Gastroesophageal sphincter (tissue), 4 donors: ENCODE measurements at regions not wholly inside any gene's neighbourhood (a gene's known extent, or its start where the extent isn't known, plus 50 kb on each side); places are given as distances from the start of the nearest gene placed in this dataset.

ENCODE experiments used
- ATAC-seq: fragments of 150-250 bp; one replicate; pipeline ENCODE4 v1.9.1; 2016; ENCODE audit warnings: mild to moderate bottlenecking, moderate library complexity
- H3K27ac ChIP-seq, 4 donors: fragments of 200-600 bp; sonication (generic) in 3 of 4; 1 replicate in 3 of 4; 2 replicates in 1 of 4; pipeline ENCODE4 v1.5.1; 2016 to 2019
- H3K27me3 ChIP-seq: fragments of 200-600 bp; sonication (generic); one replicate; pipeline ENCODE4 v1.5.1; 2019
- H3K36me3 ChIP-seq, 2 donors: fragments of 200-600 bp; sonication (generic); one replicate each; pipeline ENCODE4 v1.5.1; 2019; ENCODE audit warnings: control low read depth in 1 of 2
- H3K4me1 ChIP-seq, 3 donors: fragments of 200-600 bp; sonication (generic); 1 replicate in 2 of 3; 2 replicates in 1 of 3; pipeline ENCODE4 v1.5.1; 2016 to 2019; ENCODE audit warnings: control low read depth in 2 of 3
- H3K4me3 ChIP-seq, 2 donors: fragments of 200-600 bp; sonication (generic); one replicate each; pipeline ENCODE4 v1.5.1; 2019; ENCODE audit warnings: mild to moderate bottlenecking in 1 of 2, moderate library complexity in 1 of 2
- H3K9me3 ChIP-seq, 3 donors: fragments of 200-600 bp; sonication (generic); one replicate each; pipeline ENCODE4 v1.5.1; 2017 to 2019; ENCODE audit warnings: control low read depth in 2 of 3
- EP300 ChIP-seq: sonication (generic); formaldehyde crosslinking; IDR thresholded peaks from one replicate; pipeline ENCODE4 v1.6.1; 2017; ENCODE audit warnings: antibody characterized with exemption, mild to moderate bottlenecking
- POLR2A ChIP-seq, 2 donors: fragments of 450-650 bp; IDR thresholded peaks; one replicate each; pipeline ENCODE4 v1.6.1; 2017; ENCODE audit warnings: antibody characterized with exemption in 2 of 2, mild to moderate bottlenecking in 2 of 2, moderate library complexity in 1 of 2
- POLR2AphosphoS5 ChIP-seq: sonication (generic); formaldehyde crosslinking; IDR thresholded peaks from one replicate; pipeline ENCODE4 v1.6.1; 2017; ENCODE audit warnings: antibody characterized with exemption
- WGBS, 2 donors: methylation state at CpG; one replicate each; pipeline ENCODE4 v1.1.5; 2018; ENCODE audit warnings: low coverage in 1 of 2; 5-methylcytosine and 5-hydroxymethylcytosine counted together
- TF ChIP-seq, protein P1 (sequence below), 4 experiments: fragments of 200-600 bp in 2 of 4; fragments of 450-650 bp in 2 of 4; sonication (generic) in 1 of 4; IDR thresholded peaks; one replicate each; pipeline ENCODE4 v1.5.1; 2017 to 2019; ENCODE audit warnings: antibody characterized with exemption in 4 of 4, mild to moderate bottlenecking in 2 of 4, moderate library complexity in 2 of 4

DNA sequence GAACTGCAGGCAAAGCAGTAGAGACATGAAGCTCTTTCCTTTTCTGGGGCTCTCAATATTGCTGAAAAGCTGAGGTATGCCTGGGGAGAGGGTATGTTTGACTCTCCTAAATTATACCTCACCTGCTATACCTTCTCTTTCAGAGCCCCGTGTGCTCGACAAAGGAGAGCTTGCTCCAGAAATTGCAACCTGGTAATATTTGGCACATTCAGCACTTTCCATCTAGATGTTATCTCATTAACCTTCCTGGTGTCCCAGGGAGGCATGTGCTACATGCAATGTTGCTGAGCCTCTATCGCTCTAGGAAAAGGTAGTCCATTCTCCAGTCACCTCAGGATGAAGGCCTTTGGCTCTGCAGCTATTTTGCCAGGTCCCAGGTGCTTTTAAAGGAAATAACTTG, 78.5 kb upstream of the ZSWIM6 start:
- Histone ChIP-seq H3K27ac (no peak overlapping the region), H3K4me1 (no peaks in the 10 kb centered on the region), H3K36me3 (no peaks in the 10 kb centered on the region), H3K9me3 (no peaks in the 10 kb centered on the region), H3K27me3 (no peaks in the 10 kb centered on the region), H3K4me3 (no peak overlapping the region)
- 59 to 100% methylated on average over 2 to 3 of the region's 3 CpGs for WGBS, 2 donors
- no peak for ATAC-seq
- TF ChIP-seq POLR2A (IDR thresholded peaks at IDR 0.05) (no peak), POLR2AphosphoS5 (no peak), EP300 (no peak)
- TF ChIP-seq, protein P1, sequence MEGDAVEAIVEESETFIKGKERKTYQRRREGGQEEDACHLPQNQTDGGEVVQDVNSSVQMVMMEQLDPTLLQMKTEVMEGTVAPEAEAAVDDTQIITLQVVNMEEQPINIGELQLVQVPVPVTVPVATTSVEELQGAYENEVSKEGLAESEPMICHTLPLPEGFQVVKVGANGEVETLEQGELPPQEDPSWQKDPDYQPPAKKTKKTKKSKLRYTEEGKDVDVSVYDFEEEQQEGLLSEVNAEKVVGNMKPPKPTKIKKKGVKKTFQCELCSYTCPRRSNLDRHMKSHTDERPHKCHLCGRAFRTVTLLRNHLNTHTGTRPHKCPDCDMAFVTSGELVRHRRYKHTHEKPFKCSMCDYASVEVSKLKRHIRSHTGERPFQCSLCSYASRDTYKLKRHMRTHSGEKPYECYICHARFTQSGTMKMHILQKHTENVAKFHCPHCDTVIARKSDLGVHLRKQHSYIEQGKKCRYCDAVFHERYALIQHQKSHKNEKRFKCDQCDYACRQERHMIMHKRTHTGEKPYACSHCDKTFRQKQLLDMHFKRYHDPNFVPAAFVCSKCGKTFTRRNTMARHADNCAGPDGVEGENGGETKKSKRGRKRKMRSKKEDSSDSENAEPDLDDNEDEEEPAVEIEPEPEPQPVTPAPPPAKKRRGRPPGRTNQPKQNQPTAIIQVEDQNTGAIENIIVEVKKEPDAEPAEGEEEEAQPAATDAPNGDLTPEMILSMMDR (IDR thresholded peaks at IDR 0.05) = no peak

GRCh38 chr5:61254969-61255555, 77.0 kb upstream of the ZSWIM6 start:
- 83 to 92% methylated on average over 3 of the region's 3 CpGs for WGBS, 2 donors

GRCh38 chr5:61256474-61256873, 75.6 kb upstream of the ZSWIM6 start:
- Histone ChIP-seq H3K36me3 (no peaks in the 10 kb centered on the region), H3K27ac (no peak overlapping the region), H3K4me3 (no peak overlapping the region), H3K9me3 (no peaks in the 10 kb centered on the region), H3K27me3 (no peaks in the 10 kb centered on the region), H3K4me1 (no peaks in the 10 kb centered on the region)
- TF ChIP-seq POLR2A (IDR thresholded peaks at IDR 0.05) = no peak
- no peak for TF ChIP-seq POLR2AphosphoS5
- TF ChIP-seq EP300 = no peak
- TF ChIP-seq, protein P1 (IDR thresholded peaks at IDR 0.05) = no peak
- ATAC-seq = no peak
- WGBS, 2 donors = 43 to 44% methylated on average over 1 of the region's 1 CpG

More at GRCh38 chr5:61254969-61255555, 77.0 kb upstream of the ZSWIM6 start:
- Histone ChIP-seq H3K27ac (no peak overlapping the region), H3K4me3 (no peak overlapping the region), H3K27me3 (no peaks in the 10 kb centered on the region), H3K36me3 (no peaks in the 10 kb centered on the region), H3K9me3 (no peaks in the 10 kb centered on the region), H3K4me1 (no peaks in the 10 kb centered on the region)
- TF ChIP-seq, protein P1 (IDR thresholded peaks at IDR 0.05) = no peak
- no peak for TF ChIP-seq EP300
- TF ChIP-seq POLR2A (IDR thresholded peaks at IDR 0.05) = no peak
- no peak for TF ChIP-seq POLR2AphosphoS5
- ATAC-seq = no peak

DNA sequence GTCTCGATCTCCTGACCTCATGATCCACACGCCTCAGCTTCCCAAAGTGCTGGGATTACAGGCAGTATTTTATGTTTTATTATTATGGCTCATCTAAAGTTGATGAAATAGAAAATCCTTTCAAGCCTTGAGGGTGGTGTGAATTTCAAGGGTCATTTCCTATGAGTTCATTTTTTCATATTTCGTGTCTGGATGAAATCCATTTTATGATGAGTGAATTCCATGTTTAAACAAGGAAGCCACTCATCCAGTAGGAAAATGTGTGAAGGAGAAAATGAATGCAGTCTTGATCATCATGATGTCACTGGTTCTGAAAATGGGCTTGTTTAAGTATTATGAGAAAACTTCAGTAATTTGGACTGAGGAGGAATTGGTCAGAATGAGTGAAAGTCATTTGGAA, 74.6 kb upstream of the ZSWIM6 start:
- ATAC-seq = no peak

GRCh38 chr5:61261136-61261535, 70.9 kb upstream of the ZSWIM6 start:
- no peak overlapping the region for H3K27ac ChIP-seq
- H3K36me3 ChIP-seq = no peaks in the 10 kb centered on the region
- no peaks in the 10 kb centered on the region for H3K27me3 ChIP-seq
- no peaks in the 10 kb centered on the region for H3K4me1 ChIP-seq
- no peak for ATAC-seq
- H3K4me3 ChIP-seq = no peak overlapping the region
- no peaks in the 10 kb centered on the region for H3K9me3 ChIP-seq
- TF ChIP-seq POLR2A (IDR thresholded peaks at IDR 0.05) = no peak
- TF ChIP-seq, protein P1 (IDR thresholded peaks at IDR 0.05) = no peak
- TF ChIP-seq POLR2AphosphoS5 = no peak
- no peak for TF ChIP-seq EP300

More for the DNA sequence above, 74.6 kb upstream of the ZSWIM6 start:
- no peaks in the 10 kb centered on the region for H3K4me1 ChIP-seq
- 82 to 88% methylated on average over 1 to 3 of the region's 3 CpGs for WGBS, 2 donors
- no peaks in the 10 kb centered on the region for H3K9me3 ChIP-seq
- H3K27ac ChIP-seq = no peak overlapping the region
- no peaks in the 10 kb centered on the region for H3K27me3 ChIP-seq
- H3K4me3 ChIP-seq = no peak overlapping the region
- TF ChIP-seq, protein P1 (IDR thresholded peaks at IDR 0.05) = no peak
- TF ChIP-seq POLR2AphosphoS5 (no peak), POLR2A (IDR thresholded peaks at IDR 0.05) (no peak), EP300 (no peak)
- H3K36me3 ChIP-seq = no peaks in the 10 kb centered on the region
